GM12892 (cell line): ENCODE measurements at regions not wholly inside any gene's neighbourhood (a gene's known extent, or its start where the extent isn't known, plus 50 kb on each side); places are given as distances from the start of the nearest gene placed in this dataset.

Source experiments
- DNase-seq: peaks from one replicate; pipeline ENCODE4 v3.0.0; 2011; ENCODE audit not compliant: insufficient read length
- FAIRE-seq: peaks from 2 replicates; lab custom pipeline; 2011; peaks lifted over from hg19 to GRCh38; lab: Jason Lieb, UNC
- POLR2A ChIP-seq: IDR thresholded peaks from 2 replicates; pipeline ENCODE4 v1.6.1; 2011; ENCODE audit warnings: low read depth, low read length, control low read depth
- POLR2AphosphoS5 ChIP-seq: IDR thresholded peaks from 2 replicates; pipeline ENCODE4 v1.6.1; 2011; ENCODE audit warnings: low read depth, low read length, control low read depth
- TAF1 ChIP-seq: IDR thresholded peaks from 2 replicates; pipeline ENCODE4 v1.6.1; 2011; ENCODE audit warnings: low read depth, mild to moderate bottlenecking, control low read depth, low read length, borderline replicate concordance

- DNase-seq (no peak), FAIRE-seq (no peak)
- no peak for TF ChIP-seq TAF1
- no peak for TF ChIP-seq POLR2A
- no peak for TF ChIP-seq POLR2AphosphoS5
These were observed 1879.4 kb upstream of the PIK3C3 start for GRCh38 chr18:40075616-40076015.

GRCh38 chr18:40072761-40073160 is 1882.3 kb upstream of the PIK3C3 start:
- no peak for FAIRE-seq
- TF ChIP-seq POLR2A (no peak), POLR2AphosphoS5 (no peak), TAF1 (no peak)
- DNase-seq, result no peak

- FAIRE-seq (no peak), DNase-seq (no peak)
- TF ChIP-seq TAF1 (no peak), POLR2A (no peak), POLR2AphosphoS5 (no peak)
These were observed 1888.7 kb upstream of the PIK3C3 start for GRCh38 chr18:40066368-40066767.

GRCh38 chr18:40063488-40063887 is 1891.5 kb upstream of the PIK3C3 start:
- no peak for DNase-seq
- no peak for TF ChIP-seq POLR2AphosphoS5
- no peak for TF ChIP-seq POLR2A
- no peak for TF ChIP-seq TAF1
- no peak for FAIRE-seq

- DNase-seq (no peak), FAIRE-seq (no peak)
- TF ChIP-seq POLR2AphosphoS5 (no peak), TAF1 (no peak), POLR2A (no peak)
These were observed 1893.9 kb upstream of the PIK3C3 start for GRCh38 chr18:40061086-40061485.

GRCh38 chr18:40060562-40060961 is 1894.5 kb upstream of the PIK3C3 start:
- DNase-seq (no peak), FAIRE-seq (no peak)
- TF ChIP-seq POLR2AphosphoS5 (no peak), POLR2A (no peak), TAF1 (no peak)

GRCh38 chr18:40058811-40059570 is 1896.0 kb upstream of the PIK3C3 start:
- TF ChIP-seq TAF1, result no peak
- no peak for TF ChIP-seq POLR2AphosphoS5
- no peak for TF ChIP-seq POLR2A
- no peak for FAIRE-seq
- DNase-seq, result no peak

- no peak for FAIRE-seq
- no peak for TF ChIP-seq POLR2AphosphoS5
- TF ChIP-seq TAF1, result no peak
- no peak for TF ChIP-seq POLR2A
These were observed 1898.8 kb upstream of the PIK3C3 start for GRCh38 chr18:40056079-40056692.

GRCh38 chr18:40055262-40055661 is 1899.8 kb upstream of the PIK3C3 start:
- DNase-seq, result no peak
- FAIRE-seq, result no peak
- TF ChIP-seq POLR2A, result no peak
- no peak for TF ChIP-seq POLR2AphosphoS5
- TF ChIP-seq TAF1, result no peak

More at GRCh38 chr18:40056079-40056692, 1898.8 kb upstream of the PIK3C3 start:
- DNase-seq, result no peak

GRCh38 chr18:40049716-40050115 is 1905.3 kb upstream of the PIK3C3 start:
- TF ChIP-seq POLR2A (no peak), POLR2AphosphoS5 (no peak), TAF1 (no peak)
- FAIRE-seq (no peak), DNase-seq (no peak)

- FAIRE-seq, result no peak
- no peak for DNase-seq
- TF ChIP-seq POLR2AphosphoS5, result no peak
- TF ChIP-seq TAF1, result no peak
- no peak for TF ChIP-seq POLR2A
These were observed 1906.0 kb upstream of the PIK3C3 start for GRCh38 chr18:40048886-40049650.
